ENCODE measurements at regions not wholly inside any gene's neighbourhood (a gene's known extent, or its start where the extent isn't known, plus 50 kb on each side); places are given as distances from the start of the nearest gene placed in this dataset.

DNA sequence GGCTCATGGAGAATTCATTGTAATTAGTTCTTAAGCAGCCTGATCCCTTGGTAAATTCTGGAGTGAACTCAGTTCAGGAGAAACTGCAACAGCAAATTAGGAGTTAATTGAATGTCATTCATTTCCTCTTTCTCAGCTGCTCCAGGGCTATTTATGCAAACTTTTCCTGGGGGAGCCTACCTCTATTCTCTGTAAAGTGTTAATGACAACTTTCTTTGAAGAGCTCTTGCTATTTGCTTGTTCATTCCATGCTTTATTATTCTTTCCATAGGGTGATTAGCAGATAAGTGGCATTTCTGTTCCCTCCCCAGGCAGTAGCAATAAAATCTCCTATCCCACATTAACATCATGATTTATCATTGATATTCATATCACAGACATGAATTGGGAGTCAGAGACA, 267.6 kb upstream of the DDI1 start:
- TF ChIP-seq ESRRG (CRISPR knock-in tag; IDR thresholded peaks at IDR 0.05) (no peak), CSRNP3 (CRISPR knock-in tag; IDR thresholded peaks at IDR 0.05) (no peak), PPARA (CRISPR knock-in tag; IDR thresholded peaks at IDR 0.05; ENCODE audit: borderline replicate concordance) (no peak), GLIS3 (CRISPR knock-in tag; IDR thresholded peaks at IDR 0.05) (no peak)
